HG02938 (cell line): ENCODE measurements at regions not wholly inside any gene's neighbourhood (a gene's known extent, or its start where the extent isn't known, plus 50 kb on each side); places are given as distances from the start of the nearest gene placed in this dataset.

Experiments
- ATAC-seq: cut with Tn5 transposase; IDR thresholded peaks from one replicate; pipeline ENCODE4 v1.9.1; 2021; ENCODE audit warnings: mild to moderate bottlenecking, moderate library complexity; ENCODE audit not compliant: unreplicated experiment

DNA sequence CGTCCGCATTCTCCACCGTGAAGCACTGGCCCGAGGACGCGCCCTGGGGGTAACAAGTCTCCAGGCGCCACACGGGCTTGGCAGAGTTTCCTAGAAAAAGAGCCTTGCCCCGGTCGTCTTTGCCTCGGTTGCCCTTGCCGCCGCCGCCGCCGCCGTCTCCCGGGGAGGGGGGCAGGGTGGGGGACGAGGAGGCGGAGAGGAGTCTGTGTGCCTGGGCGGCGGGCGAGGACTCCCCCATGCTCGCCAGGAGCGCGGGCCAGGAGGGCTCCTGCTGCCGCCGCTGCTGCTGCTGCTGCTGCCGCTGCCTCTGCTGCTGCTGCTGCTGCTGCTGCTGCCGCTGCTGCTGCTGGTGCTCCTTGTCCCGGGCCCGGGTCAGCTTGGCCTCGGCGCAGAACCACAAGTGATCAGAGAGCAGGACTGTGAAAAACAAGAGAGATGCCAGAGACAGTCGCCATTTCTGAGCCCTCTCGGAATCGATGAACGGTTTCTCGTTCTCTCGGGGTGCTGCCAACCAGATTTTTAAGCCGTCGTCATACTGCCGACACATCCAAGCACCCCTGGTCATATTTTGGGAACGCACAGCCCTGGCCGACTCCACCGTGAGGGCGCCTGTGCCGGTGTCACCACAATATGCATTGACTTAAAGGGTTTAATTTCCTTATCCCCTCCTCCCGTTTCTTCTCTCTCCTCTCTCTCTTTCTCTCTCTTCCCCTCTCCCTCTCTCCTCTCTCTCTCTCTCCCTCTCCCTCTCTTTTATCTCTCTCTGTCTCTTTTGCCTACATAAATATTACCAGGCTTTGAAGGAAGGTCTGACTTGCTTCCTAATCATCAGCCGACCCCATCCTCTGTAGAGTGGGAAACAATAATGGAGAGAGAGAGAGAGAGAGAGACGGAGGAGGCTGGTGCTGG is 349.1 kb downstream of the LIG4 start:
- ATAC-seq = no peak

DNA sequence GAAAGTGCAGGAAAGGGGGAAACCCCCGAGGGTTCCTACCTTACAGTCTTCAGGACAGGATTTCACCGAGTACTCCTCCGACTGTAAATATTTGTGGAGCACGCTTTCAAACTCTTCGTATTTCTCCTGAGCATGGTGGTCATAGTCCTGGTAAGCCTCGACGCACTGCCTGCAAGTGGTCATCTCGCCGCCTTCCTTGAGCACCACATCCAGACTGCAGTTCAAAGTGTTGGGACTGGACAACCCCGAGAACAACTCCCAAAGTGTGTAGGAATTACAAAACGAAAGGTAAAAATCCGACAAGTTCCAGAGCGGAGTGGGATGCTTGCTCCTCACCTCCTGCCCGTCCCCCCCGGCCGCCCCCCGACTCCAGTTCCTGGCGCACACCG is 349.7 kb downstream of the LIG4 start:
- ATAC-seq = no peak

DNA sequence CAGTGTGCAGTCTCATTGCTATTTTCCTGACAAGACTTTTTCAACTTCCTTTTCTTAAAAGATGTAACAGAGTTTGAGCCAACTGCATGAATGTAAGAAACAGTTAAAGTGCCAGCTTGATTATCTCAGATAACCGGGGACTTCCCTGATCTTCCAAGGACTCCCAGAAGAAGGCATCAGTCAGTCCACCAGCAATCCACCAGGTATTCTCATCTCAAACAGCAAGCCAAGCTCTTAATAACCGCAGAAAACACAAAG is 350.1 kb downstream of the LIG4 start:
- no peak for ATAC-seq

DNA sequence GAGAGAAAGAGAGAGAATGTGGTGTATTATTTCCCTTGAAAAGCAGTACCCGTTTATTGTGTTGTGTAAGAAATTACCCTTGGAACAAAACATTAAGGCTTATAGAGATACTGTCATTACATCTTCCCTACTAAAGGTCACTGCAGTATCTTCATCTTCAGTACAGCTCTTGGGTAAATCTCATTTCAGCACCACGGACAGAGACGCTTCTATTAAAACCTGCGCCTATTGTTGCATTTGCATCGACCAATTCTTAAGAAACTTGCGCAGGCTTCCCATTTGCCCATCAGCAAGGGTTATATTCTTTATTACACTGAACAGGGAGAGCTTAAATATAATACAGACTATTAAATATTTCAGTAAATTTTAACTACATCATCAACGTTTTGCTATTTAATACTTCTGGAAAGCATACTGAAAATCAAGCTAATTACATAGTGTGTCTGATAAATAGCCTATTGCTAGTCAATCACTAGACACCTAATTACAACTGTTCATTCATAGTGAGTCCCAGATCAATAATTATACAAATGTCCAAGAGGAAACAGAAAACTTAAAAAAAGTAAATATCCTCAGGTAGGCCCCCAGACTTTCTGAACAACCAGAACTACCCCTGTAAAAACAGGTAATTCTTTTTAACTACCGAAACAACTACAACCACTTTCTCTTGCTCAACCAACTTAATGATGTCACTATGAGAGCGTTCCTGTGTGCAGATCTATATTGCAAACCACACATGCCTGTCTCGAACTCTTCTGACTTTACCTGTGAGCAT is 350.6 kb downstream of the LIG4 start:
- ATAC-seq = no peak

GRCh38 chr13:107860284-107860683 is 355.1 kb downstream of the LIG4 start:
- no peak for ATAC-seq

GRCh38 chr13:107854880-107855279 is 360.5 kb downstream of the LIG4 start:
- ATAC-seq = no peak

DNA sequence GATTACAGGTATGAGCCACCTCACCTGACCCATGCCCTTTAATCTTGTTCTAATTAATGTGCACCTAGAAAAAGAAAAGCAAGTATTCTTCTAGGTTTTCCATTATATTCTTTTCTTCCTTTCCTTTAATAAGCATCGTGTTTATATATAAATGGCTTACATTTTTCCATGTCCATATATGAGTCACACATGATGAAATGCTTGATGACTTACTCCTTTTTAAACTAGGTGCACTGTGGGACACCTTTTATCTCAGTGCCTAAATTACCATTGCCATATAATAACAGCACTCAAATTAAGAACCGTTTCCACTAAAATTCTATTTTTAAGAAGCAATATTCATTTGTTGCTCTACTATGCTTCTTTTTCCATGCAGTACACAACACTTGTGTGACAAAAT is 363.3 kb downstream of the LIG4 start:
- ATAC-seq = no peak

- ATAC-seq = no peak
Measured at GRCh38 chr13:107851670-107852069, 363.7 kb downstream of the LIG4 start.

- no peak for ATAC-seq
Measured at GRCh38 chr13:107847406-107847805, 367.9 kb downstream of the LIG4 start.

DNA sequence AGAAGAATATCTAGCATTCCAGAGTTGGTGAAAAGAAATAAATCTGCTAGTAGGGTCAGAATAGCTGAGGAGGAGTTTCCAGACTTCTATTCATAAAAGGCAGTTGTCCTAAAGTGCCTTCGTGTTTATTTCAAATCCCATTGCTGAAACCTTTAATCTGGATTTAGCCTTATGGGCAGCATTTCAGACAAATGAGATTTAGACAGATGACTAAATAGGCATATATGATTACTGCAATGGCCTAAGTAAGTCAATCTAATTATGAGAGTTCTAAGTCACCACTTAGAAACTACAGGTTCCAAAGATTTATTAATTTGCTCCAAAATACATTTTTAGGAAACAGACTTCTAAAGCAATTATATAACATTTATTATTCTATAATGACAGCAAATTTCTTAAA is 368.7 kb downstream of the LIG4 start:
- no peak for ATAC-seq

DNA sequence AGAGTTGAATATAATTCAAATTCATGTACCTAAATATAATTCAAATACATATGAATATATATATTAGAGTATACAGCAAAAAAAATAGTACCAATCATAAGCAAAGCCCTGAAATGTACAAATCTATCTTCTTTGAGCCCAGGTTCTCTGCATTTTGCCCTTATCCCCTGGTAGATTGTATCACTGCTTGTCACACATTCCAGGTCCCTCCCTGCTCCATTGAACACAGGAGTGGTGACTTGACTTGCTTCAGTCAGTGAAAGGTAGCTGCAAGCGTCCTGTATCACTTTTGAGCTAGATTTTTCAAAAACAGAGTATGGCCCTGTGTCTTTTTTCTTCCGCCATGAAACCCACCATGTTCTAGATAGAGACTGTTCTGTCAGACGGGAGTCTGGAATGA is 369.4 kb downstream of the LIG4 start:
- ATAC-seq = no peak

GRCh38 chr13:107843681-107844080 is 371.7 kb downstream of the LIG4 start:
- no peak for ATAC-seq

DNA sequence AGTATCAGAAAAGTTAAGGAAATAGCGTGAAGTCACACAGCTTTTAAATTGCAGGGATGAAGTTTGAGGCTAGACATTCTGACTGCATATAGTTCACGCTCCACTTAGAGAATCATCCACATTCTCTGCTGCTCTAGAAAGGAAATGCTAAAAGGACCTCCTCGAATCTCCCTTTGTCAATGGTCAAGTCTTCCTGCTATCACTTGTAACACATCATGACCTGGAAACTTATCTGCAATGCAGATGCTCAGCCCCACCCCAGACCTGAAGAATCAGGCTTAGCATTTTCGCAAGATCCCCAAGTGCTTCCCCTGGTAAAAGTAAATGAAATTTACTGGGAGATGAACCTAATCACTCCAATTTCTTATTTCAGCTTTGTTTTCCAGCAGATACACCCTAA is 372.1 kb downstream of the LIG4 start:
- no peak for ATAC-seq

- no peak for ATAC-seq
Measured at GRCh38 chr13:107842562-107843180, 372.7 kb downstream of the LIG4 start.

DNA sequence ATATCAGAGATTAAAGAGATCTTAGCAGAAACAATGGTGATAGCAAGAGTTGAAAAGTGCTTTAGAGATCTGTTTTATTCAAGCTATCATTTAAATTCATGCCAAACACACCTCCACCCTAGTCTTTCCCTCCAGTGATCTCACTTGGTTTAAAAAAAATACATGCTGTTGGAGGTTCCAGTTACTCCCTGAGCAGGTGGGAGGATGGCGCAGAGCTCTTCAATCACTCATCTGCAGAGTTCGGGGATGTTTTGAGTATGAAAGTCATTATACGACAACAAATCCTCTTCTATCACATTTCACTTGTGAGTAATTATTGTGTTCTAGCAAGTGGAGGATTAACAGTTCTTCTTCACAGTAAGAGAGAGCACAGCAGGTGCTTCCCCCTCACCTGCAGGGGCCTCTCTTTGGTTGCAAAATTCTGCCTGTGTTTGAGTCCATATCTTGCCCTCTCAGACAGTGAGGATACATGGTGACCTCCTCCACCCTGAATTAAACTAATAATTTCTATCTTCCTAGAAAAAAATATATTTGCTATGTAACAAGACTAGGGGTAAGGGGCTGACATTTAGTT is 376.7 kb downstream of the LIG4 start:
- no peak for ATAC-seq

DNA sequence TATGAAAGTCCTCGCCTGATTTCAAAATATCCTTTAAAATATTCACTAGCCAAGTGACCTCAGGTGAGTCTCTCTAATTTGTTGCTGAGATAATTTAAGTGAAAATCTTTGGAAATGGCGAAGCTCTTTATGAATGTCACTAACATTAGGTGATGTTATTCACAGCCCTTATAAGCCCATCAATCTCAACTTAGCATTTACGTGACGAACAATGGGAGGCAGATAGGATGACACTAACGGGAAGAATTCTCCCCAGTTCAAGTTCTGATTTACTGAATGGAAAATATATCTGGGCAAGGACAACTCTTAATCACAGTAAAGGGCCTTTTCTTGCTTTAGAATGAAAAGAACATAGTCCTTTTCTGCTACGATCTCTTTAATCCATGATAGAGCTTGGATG is 378.7 kb downstream of the LIG4 start:
- ATAC-seq = no peak

DNA sequence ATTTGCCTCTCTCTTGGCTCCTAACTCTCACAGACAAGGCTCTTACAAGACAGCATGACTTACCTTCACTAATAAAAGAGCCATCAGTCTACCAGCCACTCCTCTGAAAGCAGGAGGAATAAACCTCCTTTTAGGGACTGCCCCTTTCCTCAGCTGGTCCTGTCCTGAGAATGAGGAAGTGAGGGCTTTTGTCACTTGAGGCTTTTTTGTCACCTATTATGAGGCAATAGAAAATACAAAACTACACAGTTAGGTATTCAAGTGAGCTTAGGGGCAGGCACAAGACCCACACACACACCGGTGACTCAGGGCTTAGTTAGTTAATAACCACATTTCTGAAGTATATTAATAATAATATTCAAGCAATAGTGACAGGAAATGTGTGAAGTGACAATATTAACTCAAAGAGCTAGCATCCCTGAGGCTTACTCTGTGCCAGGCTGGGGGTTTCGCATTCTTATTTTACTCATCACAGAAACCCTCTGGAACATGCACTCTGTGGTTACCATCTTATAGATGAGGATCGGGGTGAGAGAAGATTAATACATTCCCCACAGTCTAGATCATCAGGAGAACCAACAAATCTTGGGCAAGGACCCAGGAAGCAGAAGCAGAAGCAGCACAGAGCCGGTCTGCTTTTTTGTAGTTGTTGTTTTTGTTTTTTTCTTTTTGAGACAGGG is 379.9 kb downstream of the LIG4 start:
- peak; percentile 88 for ATAC-seq

DNA sequence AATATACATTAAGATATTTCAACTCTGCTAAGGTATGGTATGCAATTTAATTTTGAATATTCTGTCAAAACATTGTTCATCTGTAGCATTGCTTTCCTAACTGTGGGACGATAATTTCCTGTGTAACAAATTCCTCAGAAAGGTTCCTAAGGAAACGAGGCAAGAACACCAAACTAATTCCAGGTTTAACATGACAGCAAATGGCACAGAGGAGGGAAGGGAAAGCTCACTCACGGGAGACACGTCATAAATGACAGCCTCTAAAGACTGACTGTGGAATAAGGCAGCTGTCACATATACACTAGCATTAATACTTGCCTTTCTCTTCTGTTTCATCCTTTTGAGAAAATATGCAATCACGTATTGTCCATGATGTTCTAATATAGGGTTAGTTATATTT is 380.6 kb downstream of the LIG4 start:
- no peak for ATAC-seq

GRCh38 chr13:107834281-107834680 is 381.1 kb downstream of the LIG4 start:
- no peak for ATAC-seq

GRCh38 chr13:107832500-107833100 is 382.7 kb downstream of the LIG4 start:
- no peak for ATAC-seq

DNA sequence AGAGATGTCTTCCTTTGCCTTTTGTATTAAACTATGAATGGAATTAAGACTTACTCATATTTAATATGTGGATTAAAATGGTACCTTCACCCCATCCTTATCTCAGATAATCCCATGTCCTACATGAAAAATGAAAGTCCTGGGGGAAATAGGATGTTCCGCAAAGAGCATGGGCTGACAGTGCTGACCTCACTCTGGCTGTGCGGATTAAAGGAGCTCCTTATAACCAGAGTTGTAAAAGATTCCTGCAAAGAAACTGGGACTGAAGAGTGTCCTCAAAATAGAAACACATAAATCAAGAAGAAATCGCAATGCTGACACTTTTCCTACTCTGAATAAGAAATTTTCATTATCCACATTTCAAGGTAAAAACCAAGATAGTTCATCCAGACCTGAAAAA is 384.5 kb downstream of the LIG4 start:
- no peak for ATAC-seq
